ENCODE measurements at regions not wholly inside any gene's neighbourhood (a gene's known extent, or its start where the extent isn't known, plus 50 kb on each side); places are given as distances from the start of the nearest gene placed in this dataset.

DNA sequence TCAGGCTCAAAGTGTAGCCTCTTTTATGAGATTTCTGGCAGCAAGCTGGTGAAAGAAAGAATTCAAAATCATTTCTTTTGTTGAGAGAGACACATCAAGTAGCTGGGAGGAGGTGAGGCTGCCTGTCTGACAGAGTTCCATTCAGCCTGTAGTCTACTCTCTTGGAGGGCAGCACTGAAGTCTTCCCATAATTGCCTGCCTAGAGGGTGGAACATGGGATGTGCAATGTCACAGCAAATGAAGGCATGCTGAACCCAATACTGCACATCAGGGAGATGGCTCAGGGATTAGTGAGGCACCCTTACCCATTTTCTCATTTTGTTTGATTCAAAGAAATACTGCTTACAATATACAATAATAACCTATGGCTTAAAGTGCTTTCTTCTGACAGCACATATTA, 475.7 kb downstream of the TMEM232 start:
- ChIA-PET POLR2A (ENCODE audit: partially characterized antibody) (no interaction called here), CTCF (ENCODE audit: partially characterized antibody) (interaction anchor here (1.2 kb wide), 1 partner anchor 375 kb away, joined by 4 read pairs; no protein-coding TSS in a partner anchor)
- DNase-seq (ENCODE audit: low read depth in 1 of 2, low spot score in 2 of 2) (no peak), FAIRE-seq (no peak)
- Histone ChIP-seq H2BK5ac (ENCODE audit: low read depth, low read length) (no peak overlapping the region), H3K4me2 (ENCODE audit: insufficient read depth in 1 of 2, low read depth in 2 of 2, low read length in 2 of 2) (no peak overlapping the region), H3K4me1 (replicated peaks in 1 of 4; ENCODE audit: control insufficient read depth in 3 of 4, insufficient read depth in 4 of 4, low read length in 3 of 4) (peaks cover 1 to 10% (median 7%) of the 10 kb centered on the region in 4 experiments; a peak in 4 of 7 replicates), H3K27ac (ENCODE audit: low read depth, low read length) (no peak overlapping the region), H3K79me1 (ENCODE audit: low read depth, low read length) (no peaks in the 10 kb centered on the region), H2BK12ac (ENCODE audit: low read depth, low read length) (no peak overlapping the region), H3K56ac (replicated peaks; ENCODE audit: insufficient read length, low read depth, low read length) (no peak overlapping the region), H3K4me3 (ENCODE audit: extremely low read depth in 1 of 4, insufficient read depth in 2 of 4, low read depth in 3 of 4, low read length in 4 of 4) (no peak overlapping the region), H3K18ac (ENCODE audit: extremely low read depth, low read length) (no peak overlapping the region), H3K9me3 (ENCODE audit: insufficient read depth in 2 of 2, low read depth in 1 of 2, low read length in 1 of 2) (no peaks in the 10 kb centered on the region), H4K20me1 (replicated peaks in 1 of 2; ENCODE audit: control insufficient read depth in 1 of 2, insufficient read depth in 2 of 2, low read length in 2 of 2) (no peaks in the 10 kb centered on the region), H3K36me3 (ENCODE audit: control insufficient read depth in 2 of 4, insufficient read depth in 4 of 4, low read length in 3 of 4) (no peaks in the 10 kb centered on the region), H3K79me2 (ENCODE audit: control insufficient read depth in 1 of 2, insufficient read depth in 2 of 2, low read length in 2 of 2) (no peaks in the 10 kb centered on the region), H2AK5ac (ENCODE audit: low read depth, low read length) (no peak overlapping the region), H4K5ac (ENCODE audit: insufficient read length, low read depth, low read length) (no peak overlapping the region), H3K23ac (ENCODE audit: insufficient read length) (no peak overlapping the region), H4K8ac (ENCODE audit: extremely low read depth, insufficient read depth, low read length) (no peak overlapping the region), H3K9ac (replicated peaks in 1 of 4; ENCODE audit: extremely low read depth in 1 of 4, low read depth in 3 of 4, low read length in 3 of 4) (no peak overlapping the region), H2BK15ac (ENCODE audit: low read length) (no peak overlapping the region), H3K27me3 (replicated peaks in 1 of 4; ENCODE audit: control insufficient read depth in 3 of 4, extremely low read depth in 1 of 4, insufficient read depth in 3 of 4, low read length in 3 of 4) (no peaks in the 10 kb centered on the region), H2BK120ac (replicated peaks; ENCODE audit: low read depth, low read length) (no peak overlapping the region), H2BK20ac (ENCODE audit: low read length) (no peak overlapping the region), H3K4ac (replicated peaks; ENCODE audit: insufficient read length, low read depth, low read length) (no peak overlapping the region), H3K23me2 (ENCODE audit: low read depth, low read length) (no peaks in the 10 kb centered on the region), H2AFZ (ENCODE audit: low read length) (no peak overlapping the region), H4K91ac (replicated peaks; ENCODE audit: insufficient read length, low read length) (no peak overlapping the region), H3K14ac (ENCODE audit: insufficient read length) (no peak overlapping the region)
- no peak for TF ChIP-seq RAD21 (IDR thresholded peaks at IDR 0.05 in 1 of 2, conservative IDR thresholded peaks at IDR 0.05 in 1 of 2; ENCODE audit: low read depth in 2 of 2, low read length in 2 of 2)
- no peak for TF ChIP-seq ASH2L (IDR thresholded peaks at IDR 0.05; ENCODE audit: low read length)
- no peak for TF ChIP-seq E2F6 (IDR thresholded peaks at IDR 0.05)
- TF ChIP-seq RXRA (IDR thresholded peaks at IDR 0.05; ENCODE audit: insufficient read depth, low read depth, low read length), result no peak
- TF ChIP-seq SP2 (IDR thresholded peaks at IDR 0.05; ENCODE audit: low read length), result no peak
